ENCODE measurements at regions not wholly inside any gene's neighbourhood (a gene's known extent, or its start where the extent isn't known, plus 50 kb on each side); places are given as distances from the start of the nearest gene placed in this dataset.
A peak's percentile ranks its signal among the peaks of the same experiment; 100 is the strongest.

- no peak overlapping the region for H3K4me3 ChIP-seq (ENCODE audit: low read depth, low read length)
Observed at GRCh38 chr3:194075802-194076460, 60.0 kb upstream of the HES1 start.

GRCh38 chr3:194076475-194076874 lies 59.5 kb upstream of the HES1 start:
- Histone ChIP-seq H3K27me3 (ENCODE audit: control insufficient read depth, insufficient read depth, low read length) (no peaks in the 10 kb centered on the region), H3K36me3 (ENCODE audit: control insufficient read depth, insufficient read depth, low read length) (no peaks in the 10 kb centered on the region), H3K4me3 (ENCODE audit: low read depth, low read length) (no peak overlapping the region)
- no peak for DNase-seq (ENCODE audit: low read depth)
- no peak for TF ChIP-seq CTCF (IDR thresholded peaks at IDR 0.05; ENCODE audit: insufficient read depth, low read length, poor library complexity, severe bottlenecking)

More at GRCh38 chr3:194075802-194076460, 60.0 kb upstream of the HES1 start:
- Histone ChIP-seq H3K36me3 (ENCODE audit: control insufficient read depth, insufficient read depth, low read length) (no peaks in the 10 kb centered on the region), H3K27me3 (ENCODE audit: control insufficient read depth, insufficient read depth, low read length) (no peaks in the 10 kb centered on the region)
- DNase-seq (ENCODE audit: low read depth): no peak
- peak; percentile 3 for TF ChIP-seq CTCF (IDR thresholded peaks at IDR 0.05; ENCODE audit: insufficient read depth, low read length, poor library complexity, severe bottlenecking)

- H3K4me3 ChIP-seq (ENCODE audit: low read depth, low read length): no peak overlapping the region
- DNase-seq (ENCODE audit: low read depth): no peak
- no peak for TF ChIP-seq CTCF (IDR thresholded peaks at IDR 0.05; ENCODE audit: insufficient read depth, low read length, poor library complexity, severe bottlenecking)
- H3K36me3 ChIP-seq (ENCODE audit: control insufficient read depth, insufficient read depth, low read length): no peaks in the 10 kb centered on the region
- H3K27me3 ChIP-seq (ENCODE audit: control insufficient read depth, insufficient read depth, low read length): no peaks in the 10 kb centered on the region
Observed at GRCh38 chr3:194077602-194078001, 58.3 kb upstream of the HES1 start.

GRCh38 chr3:194078045-194078821 lies 57.7 kb upstream of the HES1 start:
- H3K27me3 ChIP-seq (ENCODE audit: control insufficient read depth, insufficient read depth, low read length): no peaks in the 10 kb centered on the region
- no peak overlapping the region for H3K4me3 ChIP-seq (ENCODE audit: low read depth, low read length)
- DNase-seq (ENCODE audit: low read depth): no peak
- H3K36me3 ChIP-seq (ENCODE audit: control insufficient read depth, insufficient read depth, low read length): no peaks in the 10 kb centered on the region
- TF ChIP-seq CTCF (IDR thresholded peaks at IDR 0.05; ENCODE audit: insufficient read depth, low read length, poor library complexity, severe bottlenecking): no peak

- no peak for DNase-seq (ENCODE audit: low read depth)
- H3K36me3 ChIP-seq (ENCODE audit: control insufficient read depth, insufficient read depth, low read length): no peaks in the 10 kb centered on the region
- H3K4me3 ChIP-seq (ENCODE audit: low read depth, low read length): no peak overlapping the region
- H3K27me3 ChIP-seq (ENCODE audit: control insufficient read depth, insufficient read depth, low read length): no peaks in the 10 kb centered on the region
- TF ChIP-seq CTCF (IDR thresholded peaks at IDR 0.05; ENCODE audit: insufficient read depth, low read length, poor library complexity, severe bottlenecking): no peak
Observed at GRCh38 chr3:194079702-194080172, 56.2 kb upstream of the HES1 start.
